ENCODE measurements at regions not wholly inside any gene's neighbourhood (a gene's known extent, or its start where the extent isn't known, plus 50 kb on each side); places are given as distances from the start of the nearest gene placed in this dataset.
A peak's percentile ranks its signal among the peaks of the same experiment; 100 is the strongest.

- DNase-seq, result peak in 1 of 4 donors; percentile 48
- intact Hi-C loops (cut with DNase I), result no loop called here
- H3K27ac ChIP-seq, result peak overlapping the region in 1 of 2 donors; percentile 5
These were observed 195.3 kb upstream of the LNX1 start for GRCh38 chr4:53786632-53787031.

GRCh38 chr4:53785996-53786395 lies 194.7 kb upstream of the LNX1 start:
- ATAC-seq (no peak), DNase-seq (no peak)
- Histone ChIP-seq H3K36me3 (no peaks in the 10 kb centered on the region), H3K9me3 (no peaks in the 10 kb centered on the region), H3K4me1 (peaks cover 0 to 4% of the 10 kb centered on the region in 2 donors), H3K27me3 (no peaks in the 10 kb centered on the region), H3K27ac (peak overlapping the region in 1 of 2 donors; percentile 5), H3K4me3 (no peak overlapping the region)
- intact Hi-C loops (cut with DNase I), result no loop called here
- TF ChIP-seq, protein P1, sequence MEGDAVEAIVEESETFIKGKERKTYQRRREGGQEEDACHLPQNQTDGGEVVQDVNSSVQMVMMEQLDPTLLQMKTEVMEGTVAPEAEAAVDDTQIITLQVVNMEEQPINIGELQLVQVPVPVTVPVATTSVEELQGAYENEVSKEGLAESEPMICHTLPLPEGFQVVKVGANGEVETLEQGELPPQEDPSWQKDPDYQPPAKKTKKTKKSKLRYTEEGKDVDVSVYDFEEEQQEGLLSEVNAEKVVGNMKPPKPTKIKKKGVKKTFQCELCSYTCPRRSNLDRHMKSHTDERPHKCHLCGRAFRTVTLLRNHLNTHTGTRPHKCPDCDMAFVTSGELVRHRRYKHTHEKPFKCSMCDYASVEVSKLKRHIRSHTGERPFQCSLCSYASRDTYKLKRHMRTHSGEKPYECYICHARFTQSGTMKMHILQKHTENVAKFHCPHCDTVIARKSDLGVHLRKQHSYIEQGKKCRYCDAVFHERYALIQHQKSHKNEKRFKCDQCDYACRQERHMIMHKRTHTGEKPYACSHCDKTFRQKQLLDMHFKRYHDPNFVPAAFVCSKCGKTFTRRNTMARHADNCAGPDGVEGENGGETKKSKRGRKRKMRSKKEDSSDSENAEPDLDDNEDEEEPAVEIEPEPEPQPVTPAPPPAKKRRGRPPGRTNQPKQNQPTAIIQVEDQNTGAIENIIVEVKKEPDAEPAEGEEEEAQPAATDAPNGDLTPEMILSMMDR (IDR thresholded peaks at IDR 0.05), result no peak

More at GRCh38 chr4:53786632-53787031, 195.3 kb upstream of the LNX1 start:
- no peaks in the 10 kb centered on the region for H3K36me3 ChIP-seq
- H3K4me1 ChIP-seq, result peaks cover 0 to 4% of the 10 kb centered on the region in 2 donors
- no peak overlapping the region for H3K4me3 ChIP-seq
- ATAC-seq, result peak; percentile 19
- H3K27me3 ChIP-seq, result no peaks in the 10 kb centered on the region
- H3K9me3 ChIP-seq, result no peaks in the 10 kb centered on the region
- TF ChIP-seq, protein P1 (IDR thresholded peaks at IDR 0.05), result no peak

DNA sequence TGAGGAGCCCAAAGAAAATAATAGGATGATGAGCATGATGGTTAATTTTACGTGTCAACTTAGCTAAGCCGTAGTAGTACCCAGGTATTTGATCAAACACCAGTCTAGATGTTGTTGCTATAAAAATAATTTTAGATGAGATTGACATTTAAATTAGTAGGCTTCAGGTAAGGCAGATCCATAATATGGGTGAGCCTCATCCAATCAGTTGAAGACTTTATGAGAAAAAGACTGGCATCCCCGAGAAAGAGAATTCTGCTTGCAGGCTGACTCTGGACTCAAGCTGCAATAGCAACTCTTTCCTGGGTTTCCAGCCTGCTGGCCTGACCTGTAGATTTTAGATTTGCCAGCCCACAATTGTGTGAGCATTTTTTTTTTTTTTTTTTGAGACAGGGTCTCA lies 192.8 kb upstream of the LNX1 start:
- Histone ChIP-seq H3K4me3 (no peak overlapping the region), H3K4me1 (peaks cover 0 to 4% of the 10 kb centered on the region in 2 donors), H3K27ac (no peak overlapping the region), H3K9me3 (no peaks in the 10 kb centered on the region), H3K36me3 (no peaks in the 10 kb centered on the region), H3K27me3 (no peaks in the 10 kb centered on the region)
- no peak for ATAC-seq
- no peak for DNase-seq
- intact Hi-C loops (cut with DNase I), result no loop called here
- TF ChIP-seq, protein P1 (IDR thresholded peaks at IDR 0.05), result no peak

DNA sequence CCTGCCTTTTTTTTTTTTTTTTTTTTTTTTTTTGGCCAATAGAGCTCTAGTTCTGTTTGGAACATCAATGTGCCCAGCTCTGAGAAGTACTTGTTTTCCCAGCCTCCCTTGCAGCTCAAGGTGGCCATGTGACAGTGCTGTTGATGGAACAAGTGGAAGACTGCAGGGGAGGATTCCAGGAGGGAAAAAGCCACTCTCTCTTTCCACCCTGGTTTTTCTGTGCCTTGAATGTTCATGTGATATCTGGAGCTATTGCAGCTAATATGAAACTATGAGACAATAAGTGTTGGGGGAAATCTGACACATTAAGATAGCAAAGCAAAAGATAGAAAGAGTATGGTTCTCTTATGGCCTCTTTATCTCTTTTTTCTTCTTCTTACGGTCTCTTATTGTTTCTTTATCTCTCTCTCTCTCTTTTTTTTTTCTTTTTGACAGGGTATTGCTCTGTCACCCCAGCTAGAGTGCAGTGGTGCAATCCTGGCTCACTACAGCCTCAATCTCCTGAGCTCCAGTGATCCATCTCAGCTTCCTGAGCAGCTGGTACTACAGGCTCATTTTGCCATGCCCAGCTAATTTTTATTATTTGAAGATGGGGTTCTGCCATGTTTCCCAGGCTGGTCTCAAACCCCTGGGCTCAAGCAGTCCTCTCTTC lies 192.0 kb upstream of the LNX1 start:
- ATAC-seq (no peak), DNase-seq (no peak)
- Histone ChIP-seq H3K27ac (no peak overlapping the region), H3K36me3 (no peaks in the 10 kb centered on the region), H3K4me1 (peaks cover 0 to 4% of the 10 kb centered on the region in 2 donors), H3K4me3 (no peak overlapping the region), H3K9me3 (no peaks in the 10 kb centered on the region), H3K27me3 (no peaks in the 10 kb centered on the region)
- TF ChIP-seq, protein P1 (IDR thresholded peaks at IDR 0.05), result no peak
- intact Hi-C loops (cut with DNase I), result no loop called here

DNA sequence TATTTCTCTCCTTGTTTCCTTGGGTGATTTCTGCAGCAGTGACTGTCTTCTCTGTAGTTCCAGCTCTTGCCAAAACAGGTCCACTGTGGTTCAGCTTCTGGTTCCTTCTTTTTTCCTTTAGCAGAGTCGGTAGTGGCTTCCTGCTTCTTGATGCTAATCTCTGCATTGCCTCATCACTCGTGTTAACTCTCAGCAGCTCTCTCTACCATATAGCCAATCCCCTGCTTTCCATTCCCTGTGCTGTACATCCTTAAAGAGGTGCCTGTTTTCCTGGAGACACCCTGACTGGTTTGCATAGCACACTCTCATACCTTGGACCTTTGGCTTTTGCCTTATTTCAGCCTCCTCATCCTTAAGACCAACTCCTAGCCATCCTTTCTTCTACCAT lies 191.2 kb upstream of the LNX1 start:
- intact Hi-C loops (cut with DNase I), result no loop called here
- no peak for DNase-seq
- Histone ChIP-seq H3K9me3 (no peaks in the 10 kb centered on the region), H3K27me3 (no peaks in the 10 kb centered on the region), H3K4me3 (no peak overlapping the region), H3K27ac (no peak overlapping the region), H3K36me3 (no peaks in the 10 kb centered on the region), H3K4me1 (peaks cover 0 to 4% of the 10 kb centered on the region in 2 donors)
- no peak for ATAC-seq
- TF ChIP-seq, protein P1 (IDR thresholded peaks at IDR 0.05), result no peak

Measured in left lung (tissue), 4 donors.